Gastrocnemius medialis (tissue), 4 donors: ENCODE measurements at regions not wholly inside any gene's neighbourhood (a gene's known extent, or its start where the extent isn't known, plus 50 kb on each side); places are given as distances from the start of the nearest gene placed in this dataset.
"Not testable (repeated sequence)": the region's sequence is repeated elsewhere in the genome, so short reads cannot be mapped to it uniquely, and the experiment has no call there.

Experiments used
- POLR2A ChIP-seq, 2 donors: fragments of 450-650 bp; IDR thresholded peaks; one replicate each; pipeline ENCODE4 v1.6.1; 2017; ENCODE audit warnings: antibody characterized with exemption in 2 of 2, mild to moderate bottlenecking in 2 of 2, moderate library complexity in 2 of 2
- TF ChIP-seq, protein P1 (sequence below), 5 experiments: fragments of 450-650 bp in 3 of 5; fragments of 200-600 bp in 2 of 5; sonication (generic) in 2 of 5; IDR thresholded peaks in 4 of 5; conservative IDR thresholded peaks in 1 of 5; 1 replicate in 4 of 5; 2 replicates in 1 of 5; pipeline ENCODE4 v1.5.1; 2016 to 2019; ENCODE audit warnings: antibody characterized with exemption in 5 of 5, mild to moderate bottlenecking in 3 of 5, moderate library complexity in 3 of 5

DNA sequence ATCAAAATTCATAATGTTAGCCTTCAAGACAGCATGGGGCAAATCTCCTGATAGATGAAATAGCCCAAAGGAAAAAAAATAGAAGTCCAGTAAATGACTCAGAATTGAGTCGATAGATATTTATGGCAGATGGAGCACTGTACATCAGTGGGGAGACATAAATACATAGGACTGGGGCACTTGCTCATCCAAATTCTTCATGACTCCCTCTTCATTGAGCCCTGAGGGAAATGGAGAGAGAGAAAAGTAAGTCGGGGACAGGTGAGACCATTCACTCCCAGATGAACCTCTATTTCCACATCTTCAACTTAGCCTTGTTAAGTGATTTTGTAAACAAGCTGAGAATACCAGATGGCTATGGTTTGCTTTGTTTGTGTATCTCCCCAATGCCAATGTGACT, 59.8 kb downstream of the SPATA31A6 start:
- TF ChIP-seq, protein P1, sequence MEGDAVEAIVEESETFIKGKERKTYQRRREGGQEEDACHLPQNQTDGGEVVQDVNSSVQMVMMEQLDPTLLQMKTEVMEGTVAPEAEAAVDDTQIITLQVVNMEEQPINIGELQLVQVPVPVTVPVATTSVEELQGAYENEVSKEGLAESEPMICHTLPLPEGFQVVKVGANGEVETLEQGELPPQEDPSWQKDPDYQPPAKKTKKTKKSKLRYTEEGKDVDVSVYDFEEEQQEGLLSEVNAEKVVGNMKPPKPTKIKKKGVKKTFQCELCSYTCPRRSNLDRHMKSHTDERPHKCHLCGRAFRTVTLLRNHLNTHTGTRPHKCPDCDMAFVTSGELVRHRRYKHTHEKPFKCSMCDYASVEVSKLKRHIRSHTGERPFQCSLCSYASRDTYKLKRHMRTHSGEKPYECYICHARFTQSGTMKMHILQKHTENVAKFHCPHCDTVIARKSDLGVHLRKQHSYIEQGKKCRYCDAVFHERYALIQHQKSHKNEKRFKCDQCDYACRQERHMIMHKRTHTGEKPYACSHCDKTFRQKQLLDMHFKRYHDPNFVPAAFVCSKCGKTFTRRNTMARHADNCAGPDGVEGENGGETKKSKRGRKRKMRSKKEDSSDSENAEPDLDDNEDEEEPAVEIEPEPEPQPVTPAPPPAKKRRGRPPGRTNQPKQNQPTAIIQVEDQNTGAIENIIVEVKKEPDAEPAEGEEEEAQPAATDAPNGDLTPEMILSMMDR (IDR thresholded peaks at IDR 0.05 in 4 of 5, conservative IDR thresholded peaks at IDR 0.05 in 1 of 5), result not testable (repeated sequence)
- not testable (repeated sequence) for TF ChIP-seq POLR2A (IDR thresholded peaks at IDR 0.05)
